GM12864 (cell line): ENCODE measurements at regions not wholly inside any gene's neighbourhood (a gene's known extent, or its start where the extent isn't known, plus 50 kb on each side); places are given as distances from the start of the nearest gene placed in this dataset.

ENCODE experiments used
- DNase-seq: peaks from one replicate; pipeline ENCODE4 v3.0.0-alpha.2; 2011; ENCODE audit warnings: low read depth
- H3K4me3 ChIP-seq: 2 replicates; pipeline ENCODE4 v1.5.1; 2011; ENCODE audit warnings: mild to moderate bottlenecking, low read depth, low read length, control low read depth
- TF ChIP-seq, protein P1 (sequence below): IDR thresholded peaks from 2 replicates; pipeline ENCODE4 v1.5.1; 2011; ENCODE audit warnings: low read depth, mild to moderate bottlenecking, moderate library complexity, low read length, control low read depth, inconsistent platforms; ENCODE audit errors: missing control alignments

DNA sequence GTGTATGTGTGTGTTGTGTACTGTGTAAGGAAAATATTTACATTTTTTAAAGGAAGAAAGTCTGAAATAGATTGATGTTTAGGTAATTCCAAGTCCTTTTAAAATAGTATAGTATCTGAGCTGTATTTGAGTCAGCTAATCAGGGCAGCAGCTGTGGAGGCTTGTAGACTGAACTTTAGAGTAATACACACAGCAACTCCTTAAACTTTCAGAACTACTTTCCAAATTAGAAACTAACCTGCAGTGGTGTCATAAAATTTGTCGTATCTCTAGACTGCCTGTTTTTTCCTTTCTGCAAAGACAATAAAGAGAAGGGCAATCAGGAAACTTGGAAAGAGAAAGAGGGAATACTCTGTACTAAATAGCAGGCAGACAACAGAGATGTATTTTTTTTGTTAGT is 391.0 kb upstream of the AZI2 start:
- no peak overlapping the region for H3K4me3 ChIP-seq
- TF ChIP-seq, protein P1, sequence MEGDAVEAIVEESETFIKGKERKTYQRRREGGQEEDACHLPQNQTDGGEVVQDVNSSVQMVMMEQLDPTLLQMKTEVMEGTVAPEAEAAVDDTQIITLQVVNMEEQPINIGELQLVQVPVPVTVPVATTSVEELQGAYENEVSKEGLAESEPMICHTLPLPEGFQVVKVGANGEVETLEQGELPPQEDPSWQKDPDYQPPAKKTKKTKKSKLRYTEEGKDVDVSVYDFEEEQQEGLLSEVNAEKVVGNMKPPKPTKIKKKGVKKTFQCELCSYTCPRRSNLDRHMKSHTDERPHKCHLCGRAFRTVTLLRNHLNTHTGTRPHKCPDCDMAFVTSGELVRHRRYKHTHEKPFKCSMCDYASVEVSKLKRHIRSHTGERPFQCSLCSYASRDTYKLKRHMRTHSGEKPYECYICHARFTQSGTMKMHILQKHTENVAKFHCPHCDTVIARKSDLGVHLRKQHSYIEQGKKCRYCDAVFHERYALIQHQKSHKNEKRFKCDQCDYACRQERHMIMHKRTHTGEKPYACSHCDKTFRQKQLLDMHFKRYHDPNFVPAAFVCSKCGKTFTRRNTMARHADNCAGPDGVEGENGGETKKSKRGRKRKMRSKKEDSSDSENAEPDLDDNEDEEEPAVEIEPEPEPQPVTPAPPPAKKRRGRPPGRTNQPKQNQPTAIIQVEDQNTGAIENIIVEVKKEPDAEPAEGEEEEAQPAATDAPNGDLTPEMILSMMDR: no peak
- DNase-seq: no peak

DNA sequence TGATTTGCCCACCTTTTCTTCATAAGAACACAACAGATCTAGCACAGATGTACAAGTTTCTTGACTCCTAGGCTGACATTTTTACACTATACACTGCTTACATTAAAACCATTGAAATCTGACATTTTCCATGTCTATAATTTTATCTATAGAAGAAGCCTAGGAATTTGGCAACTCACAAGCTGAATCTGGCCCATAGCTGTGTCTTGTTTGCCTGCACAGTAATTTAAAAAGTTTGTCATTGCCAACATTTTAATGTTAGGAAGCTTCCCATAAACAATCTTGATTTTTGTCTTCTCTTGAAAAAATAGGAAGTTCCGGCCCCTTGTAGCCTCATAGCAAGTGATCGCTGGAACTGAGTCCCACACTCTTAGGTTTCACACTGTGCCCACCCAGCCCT is 394.6 kb upstream of the AZI2 start:
- DNase-seq: no peak
- no peak overlapping the region for H3K4me3 ChIP-seq
- TF ChIP-seq, protein P1: no peak

DNA sequence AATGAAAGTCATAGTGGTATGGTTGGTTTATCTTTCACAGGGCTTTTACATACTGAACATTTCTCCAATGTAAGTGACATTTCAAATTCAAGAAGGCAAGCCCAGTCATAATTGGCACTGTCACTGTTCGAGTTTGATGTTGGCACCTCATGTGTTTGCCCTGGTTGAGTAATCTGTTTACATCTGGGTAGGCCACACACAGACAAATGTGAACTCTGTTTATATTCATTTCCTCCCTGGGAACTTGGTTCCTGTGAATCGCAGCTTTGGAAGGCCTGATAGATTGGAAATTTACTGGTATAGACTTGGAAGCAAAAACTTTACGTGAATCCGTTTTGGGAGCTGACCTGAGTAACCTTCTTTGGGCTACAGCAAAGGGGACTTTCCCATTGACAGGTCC is 395.2 kb upstream of the AZI2 start:
- DNase-seq: no peak
- H3K4me3 ChIP-seq: no peak overlapping the region
- TF ChIP-seq, protein P1: no peak

DNA sequence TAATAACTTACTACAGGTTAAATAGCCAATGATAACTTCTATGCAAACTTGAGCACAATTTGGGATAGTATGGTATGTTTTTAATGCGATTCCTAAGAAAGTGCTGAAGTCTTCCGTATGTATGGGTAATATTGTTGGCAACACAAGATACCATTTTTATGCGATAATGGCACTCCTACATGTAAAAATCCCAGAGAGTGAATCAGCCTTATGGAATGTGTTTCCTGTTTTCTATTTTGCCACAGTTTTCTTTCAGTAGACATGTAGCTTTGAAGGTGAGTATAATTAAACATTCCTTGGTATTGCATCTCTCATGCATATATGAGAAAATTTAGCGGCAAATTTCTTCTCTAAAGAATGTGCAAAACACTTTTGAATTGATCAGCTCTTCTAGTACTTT is 396.8 kb upstream of the AZI2 start:
- no peak for DNase-seq
- H3K4me3 ChIP-seq: no peak overlapping the region
- TF ChIP-seq, protein P1: no peak

GRCh38 chr3:28745916-28746617 is 397.4 kb upstream of the AZI2 start:
- no peak overlapping the region for H3K4me3 ChIP-seq
- no peak for DNase-seq
- TF ChIP-seq, protein P1: no peak

GRCh38 chr3:28746990-28747389 is 398.4 kb upstream of the AZI2 start:
- TF ChIP-seq, protein P1: no peak
- no peak overlapping the region for H3K4me3 ChIP-seq
- DNase-seq: no peak

- no peak overlapping the region for H3K4me3 ChIP-seq
- DNase-seq: no peak
- TF ChIP-seq, protein P1: no peak
These were observed 403.2 kb upstream of the AZI2 start for GRCh38 chr3:28751864-28752263.
